ENCODE measurements at regions not wholly inside any gene's neighbourhood (a gene's known extent, or its start where the extent isn't known, plus 50 kb on each side); places are given as distances from the start of the nearest gene placed in this dataset.

- Histone ChIP-seq H3K9me3 (replicated peaks; ENCODE audit: insufficient read depth, low read length) (no peaks in the 10 kb centered on the region), H3K4me2 (ENCODE audit: low read depth, low read length) (no peak overlapping the region), H2AFZ (ENCODE audit: low read length) (no peak overlapping the region), H3K4me3 (ENCODE audit: low read length) (no peak overlapping the region), H3K27ac (ENCODE audit: low read length) (no peak overlapping the region), H3K27me3 (replicated peaks; ENCODE audit: insufficient read depth, low read length) (no peaks in the 10 kb centered on the region), H3K79me2 (ENCODE audit: low read length) (no peaks in the 10 kb centered on the region), H3K9me2 (replicated peaks; ENCODE audit: insufficient read depth, low read length) (no peaks in the 10 kb centered on the region), H3K9ac (ENCODE audit: low read length) (no peak overlapping the region), H3K36me3 (replicated peaks; ENCODE audit: insufficient read depth, low read length) (no peaks in the 10 kb centered on the region), H3F3A (ENCODE audit: insufficient read depth, low read length) (no peaks in the 10 kb centered on the region), H3K4me1 (ENCODE audit: low read length) (no peaks in the 10 kb centered on the region), H4K20me1 (ENCODE audit: insufficient read depth, low read length) (no peaks in the 10 kb centered on the region)
- TF ChIP-seq CTCF (IDR thresholded peaks at IDR 0.05; ENCODE audit: low read length): no peak
- TF ChIP-seq EZH2 (optimal IDR thresholded peaks at IDR 0.05; ENCODE audit: low read depth, low read length): no peak
- no peak for TF ChIP-seq EZH2phosphoT487 (IDR thresholded peaks at IDR 0.05; ENCODE audit: low read length)
- no peak for DNase-seq
These were observed 437.8 kb downstream of the ARHGEF28 start for GRCh38 chr5:74063821-74064220.

- Histone ChIP-seq H3K4me1 (ENCODE audit: low read length) (no peaks in the 10 kb centered on the region), H2AFZ (ENCODE audit: low read length) (no peak overlapping the region), H3K9me3 (replicated peaks; ENCODE audit: insufficient read depth, low read length) (no peaks in the 10 kb centered on the region), H4K20me1 (ENCODE audit: insufficient read depth, low read length) (no peaks in the 10 kb centered on the region), H3K27ac (ENCODE audit: low read length) (no peak overlapping the region), H3K79me2 (ENCODE audit: low read length) (no peaks in the 10 kb centered on the region), H3F3A (ENCODE audit: insufficient read depth, low read length) (no peaks in the 10 kb centered on the region), H3K4me2 (ENCODE audit: low read depth, low read length) (no peak overlapping the region), H3K27me3 (replicated peaks; ENCODE audit: insufficient read depth, low read length) (no peaks in the 10 kb centered on the region), H3K9ac (ENCODE audit: low read length) (no peak overlapping the region), H3K4me3 (ENCODE audit: low read length) (no peak overlapping the region), H3K9me2 (replicated peaks; ENCODE audit: insufficient read depth, low read length) (no peaks in the 10 kb centered on the region), H3K36me3 (replicated peaks; ENCODE audit: insufficient read depth, low read length) (no peaks in the 10 kb centered on the region)
- TF ChIP-seq CTCF (IDR thresholded peaks at IDR 0.05; ENCODE audit: low read length): no peak
- no peak for TF ChIP-seq EZH2phosphoT487 (IDR thresholded peaks at IDR 0.05; ENCODE audit: low read length)
- TF ChIP-seq EZH2 (optimal IDR thresholded peaks at IDR 0.05; ENCODE audit: low read depth, low read length): no peak
- no peak for DNase-seq
These were observed 437.4 kb downstream of the ARHGEF28 start for GRCh38 chr5:74063346-74063745.

GRCh38 chr5:74061292-74061691, 435.3 kb downstream of the ARHGEF28 start:
- Histone ChIP-seq H4K20me1 (ENCODE audit: insufficient read depth, low read length) (no peaks in the 10 kb centered on the region), H3K4me2 (ENCODE audit: low read depth, low read length) (no peak overlapping the region), H2AFZ (ENCODE audit: low read length) (no peak overlapping the region), H3K4me1 (ENCODE audit: low read length) (no peaks in the 10 kb centered on the region), H3F3A (ENCODE audit: insufficient read depth, low read length) (no peaks in the 10 kb centered on the region), H3K27ac (ENCODE audit: low read length) (no peak overlapping the region), H3K9ac (ENCODE audit: low read length) (no peak overlapping the region), H3K9me3 (replicated peaks; ENCODE audit: insufficient read depth, low read length) (no peaks in the 10 kb centered on the region), H3K27me3 (replicated peaks; ENCODE audit: insufficient read depth, low read length) (no peaks in the 10 kb centered on the region), H3K9me2 (replicated peaks; ENCODE audit: insufficient read depth, low read length) (no peaks in the 10 kb centered on the region), H3K4me3 (ENCODE audit: low read length) (no peak overlapping the region), H3K36me3 (replicated peaks; ENCODE audit: insufficient read depth, low read length) (no peaks in the 10 kb centered on the region), H3K79me2 (ENCODE audit: low read length) (no peaks in the 10 kb centered on the region)
- TF ChIP-seq CTCF (IDR thresholded peaks at IDR 0.05; ENCODE audit: low read length): no peak
- TF ChIP-seq EZH2 (optimal IDR thresholded peaks at IDR 0.05; ENCODE audit: low read depth, low read length): no peak
- TF ChIP-seq EZH2phosphoT487 (IDR thresholded peaks at IDR 0.05; ENCODE audit: low read length): no peak
- DNase-seq: no peak
